NCI-H2107 treated with DMSO at 0.1 percent for 48 hours (cell line): ENCODE measurements at regions not wholly inside any gene's neighbourhood (a gene's known extent, or its start where the extent isn't known, plus 50 kb on each side); places are given as distances from the start of the nearest gene placed in this dataset.

ENCODE experiments used
- DNase-seq: peaks from one replicate; lab custom pipeline; 2025; ENCODE audit not compliant: unreplicated experiment; lab: John Stamatoyannopoulos, UW

DNA sequence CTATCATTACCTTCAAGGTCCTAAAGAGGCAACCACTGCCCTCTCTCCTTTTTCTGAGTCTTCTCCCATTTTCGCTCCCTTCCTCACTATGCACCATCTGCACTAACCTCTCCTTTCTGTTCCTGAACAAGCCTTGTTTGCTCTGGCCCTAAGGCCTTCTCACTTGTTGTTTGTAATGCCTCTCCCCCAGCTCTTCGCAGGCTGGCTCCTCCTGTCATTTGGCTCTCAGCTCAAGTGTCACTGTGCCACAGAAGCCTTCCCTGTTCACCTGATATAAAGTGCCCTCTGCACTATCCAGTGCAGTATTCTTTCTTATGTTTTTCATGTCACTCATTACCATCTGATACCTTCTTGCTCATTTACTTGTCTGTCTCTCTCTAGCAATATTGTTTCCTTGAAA lies 303.7 kb downstream of the KCNN2 start:
- DNase-seq: no peak

DNA sequence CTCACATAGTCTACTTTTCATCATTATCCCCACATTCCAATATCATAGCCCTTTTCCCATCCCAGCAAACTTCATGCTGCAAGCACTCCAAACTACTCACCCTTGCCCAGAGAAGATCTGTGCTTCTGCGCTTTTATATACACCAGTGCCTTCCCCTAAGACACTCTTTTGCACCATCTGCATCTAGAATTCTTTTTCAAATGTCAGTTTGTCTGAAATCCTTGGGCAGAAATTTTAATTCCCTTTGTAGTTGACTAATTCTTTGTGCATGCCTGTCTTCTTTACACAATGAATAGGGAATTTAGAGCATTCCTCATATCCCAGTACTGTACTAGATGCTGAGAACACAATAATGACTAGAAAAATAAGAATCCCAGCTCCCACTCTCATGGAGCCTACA lies 298.9 kb downstream of the KCNN2 start:
- no peak for DNase-seq

DNA sequence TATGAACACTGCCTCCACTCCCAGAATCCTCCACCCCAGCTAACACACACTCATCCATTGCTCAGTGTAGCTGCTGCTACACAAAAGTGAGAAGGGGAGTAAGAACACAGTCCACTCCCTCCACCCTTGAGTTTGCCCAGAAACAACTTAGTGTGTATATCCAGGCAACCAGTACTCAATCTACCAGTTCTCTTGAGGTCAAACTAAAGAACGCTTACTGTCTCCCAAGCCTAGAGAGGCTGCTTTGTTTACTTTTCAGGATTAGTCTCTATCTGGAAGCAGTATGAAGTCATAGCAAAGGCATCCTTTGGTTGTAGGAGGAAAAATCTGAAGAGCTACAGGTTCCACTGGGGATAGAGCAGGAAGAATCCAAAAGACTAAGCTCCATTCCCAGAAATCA lies 296.3 kb downstream of the KCNN2 start:
- DNase-seq: no peak

DNA sequence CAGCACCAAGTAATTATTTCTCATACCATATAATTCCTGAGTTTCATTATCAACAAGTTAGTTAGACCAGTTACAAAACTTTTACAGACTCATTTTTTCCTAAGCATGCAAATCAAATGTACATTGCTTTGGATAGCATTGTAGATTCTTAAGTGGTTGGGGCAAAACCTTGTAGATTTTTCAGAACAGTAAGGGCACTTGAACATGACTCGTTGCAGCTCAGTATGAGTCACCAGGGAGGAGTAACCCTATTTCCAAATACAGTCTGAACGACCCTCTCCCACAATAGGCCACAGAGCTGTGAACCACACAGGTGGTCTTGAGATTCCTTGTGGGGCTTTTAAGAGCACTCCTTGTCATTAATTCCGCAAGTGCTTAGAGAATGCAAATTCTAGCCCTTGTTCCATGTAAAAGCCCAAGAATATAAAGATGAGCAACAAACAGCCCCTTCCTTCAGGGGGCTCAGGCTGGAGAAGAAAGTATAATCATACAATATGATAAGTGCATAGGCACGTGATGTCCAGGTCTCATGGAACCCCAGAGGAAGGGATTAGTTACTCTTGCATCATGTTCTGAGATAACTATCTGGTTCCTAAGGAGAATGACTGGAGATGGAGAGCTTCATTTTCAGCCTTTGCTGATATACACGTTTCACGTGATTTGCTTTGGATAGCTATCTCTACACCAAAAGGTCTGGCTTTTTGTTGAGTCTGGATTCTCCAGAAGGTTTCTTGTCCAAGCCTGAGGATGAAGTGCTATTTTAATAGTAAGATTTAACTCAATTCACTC lies 295.7 kb downstream of the KCNN2 start:
- DNase-seq: no peak

DNA sequence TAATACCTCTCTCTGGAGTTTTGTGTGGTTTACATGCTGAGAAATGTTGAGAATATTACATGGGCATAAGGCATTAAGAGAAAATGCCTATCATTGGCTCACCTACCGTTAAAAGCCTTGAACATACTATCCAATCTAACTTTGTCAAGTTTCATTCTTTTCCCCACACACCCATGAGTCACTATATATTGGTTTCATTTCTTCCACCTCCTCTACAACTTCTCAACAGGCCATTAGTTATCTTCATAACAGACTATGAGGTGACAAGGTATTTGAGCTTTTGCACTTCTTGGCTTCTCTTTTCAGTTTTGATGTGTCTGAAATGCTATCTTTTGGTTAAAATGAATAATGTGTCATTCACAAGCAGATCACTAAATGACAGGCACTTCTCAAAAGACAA lies 288.0 kb downstream of the KCNN2 start:
- no peak for DNase-seq

DNA sequence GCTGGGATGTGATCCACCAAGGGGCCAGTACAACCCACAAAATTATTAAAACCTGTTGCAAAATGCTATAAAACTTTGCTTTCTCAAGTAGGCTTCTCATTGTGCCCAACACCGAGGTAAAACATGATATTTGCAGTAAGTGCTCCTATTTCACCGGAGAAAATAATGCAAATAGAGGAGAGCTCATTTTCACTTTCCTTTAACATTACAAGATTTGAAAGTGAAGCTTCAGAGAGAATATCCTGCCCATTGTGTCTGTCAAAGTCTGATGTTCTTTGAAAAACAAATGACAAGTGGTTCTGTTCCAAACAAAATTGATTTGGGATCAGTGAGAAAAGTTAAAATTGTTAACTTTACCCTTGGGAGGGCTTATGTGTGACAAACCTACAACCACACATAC lies 287.1 kb downstream of the KCNN2 start:
- no peak for DNase-seq

DNA sequence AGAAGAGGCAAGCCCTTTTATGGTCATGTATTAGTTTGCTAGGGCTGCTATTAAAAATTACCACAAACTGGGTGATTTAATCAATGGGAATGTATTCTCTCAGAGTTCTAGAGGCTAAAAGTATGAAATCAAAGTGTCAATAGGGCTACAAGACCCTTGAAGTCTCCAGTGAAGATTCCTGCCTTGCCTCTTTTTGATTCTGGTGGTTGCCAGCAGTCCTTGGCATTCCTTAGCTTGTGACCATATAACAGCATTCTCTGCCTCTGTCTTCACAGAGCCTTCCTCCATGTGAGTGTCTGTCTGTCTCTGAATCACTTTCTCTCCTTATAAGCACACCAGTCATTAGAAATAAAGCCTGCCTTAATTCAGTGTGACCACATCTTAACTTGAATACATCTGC lies 282.7 kb downstream of the KCNN2 start:
- DNase-seq: no peak

DNA sequence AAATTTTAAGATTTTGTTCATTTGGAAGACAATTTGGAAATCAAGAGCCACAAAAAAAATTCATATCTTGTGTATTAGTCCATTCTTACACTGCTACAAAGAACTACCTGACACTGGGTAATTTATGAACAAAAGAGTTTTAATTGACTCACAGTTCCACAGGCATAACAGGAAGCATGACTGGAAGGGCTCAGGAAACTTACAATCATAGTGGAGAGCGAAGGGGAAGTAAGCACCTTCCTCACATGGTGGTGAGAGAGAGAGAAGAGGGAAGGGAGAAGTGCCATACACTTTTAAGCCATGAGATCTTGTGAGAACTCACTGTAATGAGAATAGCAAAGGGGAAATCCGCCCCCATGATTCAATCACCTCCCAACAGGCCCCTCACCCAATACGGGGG lies 274.4 kb downstream of the KCNN2 start:
- DNase-seq: no peak

DNA sequence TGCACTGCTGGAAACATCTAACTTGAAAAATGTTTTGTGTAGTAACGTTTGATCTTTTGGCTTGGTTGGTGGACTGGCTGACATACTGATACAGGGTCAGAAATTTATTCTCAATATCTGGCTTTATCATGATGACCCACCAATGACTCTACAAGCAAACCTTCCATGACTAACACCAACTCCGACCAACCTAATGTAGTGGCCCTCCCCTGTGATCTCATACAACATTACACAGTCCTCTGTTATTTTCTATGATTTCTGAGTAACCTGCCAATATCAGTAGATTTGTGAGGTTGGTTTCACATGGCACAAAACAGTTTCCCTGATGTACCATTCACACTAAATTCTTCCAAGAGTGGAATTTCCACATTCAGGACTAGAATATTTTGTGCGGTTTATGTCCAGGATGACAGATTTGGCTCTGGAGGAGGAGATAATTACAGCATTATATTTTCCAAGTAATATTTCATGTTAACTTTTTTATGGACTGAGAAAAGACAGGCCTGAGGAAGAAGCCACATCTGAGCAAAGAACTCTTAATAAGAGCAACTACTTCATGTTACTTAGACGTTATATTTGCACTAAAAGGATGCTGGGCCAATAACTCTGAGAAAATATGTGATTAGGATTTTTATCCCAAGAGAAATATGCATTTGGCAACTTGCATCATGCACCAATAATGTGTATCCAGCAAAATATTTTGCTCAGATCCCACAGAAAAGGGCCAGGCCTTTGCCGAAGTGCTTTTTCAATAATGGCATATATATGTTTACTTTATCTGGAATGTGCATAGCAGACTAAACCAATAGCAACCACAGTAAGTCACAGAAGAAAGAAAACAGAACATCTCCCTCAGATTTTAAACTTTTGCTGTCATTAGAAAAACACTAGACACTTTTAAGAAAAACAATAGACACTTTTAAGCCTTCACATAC lies 273.4 kb downstream of the KCNN2 start:
- no peak for DNase-seq

DNA sequence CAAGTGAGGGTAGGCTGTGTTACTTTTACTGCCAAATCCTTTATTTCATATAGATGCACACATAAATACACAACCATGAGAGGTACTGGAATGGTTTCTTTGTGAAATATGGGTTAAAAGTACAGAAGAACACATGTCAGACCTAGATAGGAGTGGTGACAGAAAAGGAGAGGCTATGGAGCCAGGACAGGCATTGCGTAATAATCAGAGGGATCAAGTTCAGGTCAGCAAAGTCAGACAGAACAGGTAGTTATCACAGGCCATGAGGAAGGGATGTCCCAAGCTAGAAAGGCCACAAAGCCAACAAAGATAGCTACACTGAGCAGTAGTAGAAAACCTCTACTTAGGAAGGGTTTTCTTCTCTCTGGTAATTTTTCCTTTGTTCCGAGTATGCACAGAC lies 272.6 kb downstream of the KCNN2 start:
- DNase-seq: no peak

DNA sequence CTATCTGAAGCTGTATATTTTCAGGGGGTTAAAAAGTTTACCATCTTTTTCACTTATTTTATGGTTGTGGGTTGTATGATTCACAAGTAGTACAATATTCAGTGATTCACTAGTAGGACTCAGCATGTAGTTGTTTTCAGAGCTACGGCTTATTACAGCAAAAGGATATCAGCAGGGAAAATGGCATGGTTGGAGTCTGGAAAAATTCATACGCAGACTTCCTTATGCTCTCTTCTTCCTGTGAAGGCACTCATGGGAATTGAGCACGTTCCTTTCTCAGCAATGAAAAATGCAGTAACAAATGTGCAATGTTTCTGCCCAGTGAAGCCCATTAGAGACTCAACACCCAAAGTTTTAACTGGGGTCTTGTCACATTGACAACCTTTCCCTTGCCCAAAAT lies 250.5 kb downstream of the KCNN2 start:
- DNase-seq: no peak

DNA sequence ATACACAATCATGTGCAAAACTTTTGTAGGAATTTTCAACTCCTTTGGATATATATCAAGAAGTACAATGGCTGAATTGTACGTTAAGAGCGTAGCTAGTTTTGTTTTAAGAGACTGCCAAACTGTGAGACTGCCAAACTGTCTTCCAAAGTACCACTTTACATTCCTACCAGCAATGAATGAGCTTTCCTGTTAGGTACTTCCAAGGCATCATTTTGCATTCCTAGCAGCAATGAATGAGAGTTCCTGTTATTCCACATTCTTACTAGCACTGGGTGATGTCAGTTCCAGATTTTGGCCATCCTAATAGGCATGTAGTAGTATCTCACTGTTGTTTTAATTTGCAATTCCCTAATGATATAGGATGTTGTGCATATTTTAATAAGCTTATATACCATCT lies 219.3 kb downstream of the KCNN2 start:
- no peak for DNase-seq

DNA sequence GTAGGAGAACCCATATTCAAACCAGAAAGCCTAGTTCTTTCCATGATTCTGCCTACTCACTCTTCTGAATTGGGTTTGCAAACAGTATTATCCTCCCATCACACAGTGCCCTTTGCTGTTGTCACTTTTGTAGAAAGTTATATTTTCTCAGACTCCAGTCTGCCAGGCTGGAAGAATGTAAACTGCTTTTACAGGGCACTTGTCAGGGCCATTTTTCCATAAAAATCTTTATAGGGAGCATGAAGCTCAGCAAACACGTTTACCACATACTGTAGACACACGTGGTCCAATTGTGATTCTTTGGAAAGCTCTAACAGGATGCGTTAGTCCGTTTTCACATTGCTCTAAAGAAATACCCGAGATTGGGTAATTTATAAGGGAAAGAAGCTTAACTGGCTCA lies 204.0 kb downstream of the KCNN2 start:
- no peak for DNase-seq

DNA sequence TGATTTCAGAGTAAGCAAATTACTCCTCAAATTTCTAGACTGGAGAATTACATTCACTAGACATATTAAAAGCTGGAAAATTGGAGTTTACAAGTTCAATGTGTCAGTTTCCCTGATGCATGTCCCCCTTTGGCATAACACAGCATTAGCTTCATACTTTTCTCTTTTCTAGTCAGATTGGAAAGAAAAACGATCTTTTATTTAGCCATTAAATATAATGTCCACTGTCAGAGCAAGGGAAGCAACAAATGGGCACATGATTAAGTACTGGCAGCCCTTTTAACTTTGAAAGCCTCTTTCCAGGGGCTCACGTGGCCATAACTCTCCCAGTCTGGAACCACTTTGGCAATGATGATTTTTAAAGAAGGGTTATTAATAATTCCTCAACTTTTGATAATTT lies 203.3 kb downstream of the KCNN2 start:
- no peak for DNase-seq

DNA sequence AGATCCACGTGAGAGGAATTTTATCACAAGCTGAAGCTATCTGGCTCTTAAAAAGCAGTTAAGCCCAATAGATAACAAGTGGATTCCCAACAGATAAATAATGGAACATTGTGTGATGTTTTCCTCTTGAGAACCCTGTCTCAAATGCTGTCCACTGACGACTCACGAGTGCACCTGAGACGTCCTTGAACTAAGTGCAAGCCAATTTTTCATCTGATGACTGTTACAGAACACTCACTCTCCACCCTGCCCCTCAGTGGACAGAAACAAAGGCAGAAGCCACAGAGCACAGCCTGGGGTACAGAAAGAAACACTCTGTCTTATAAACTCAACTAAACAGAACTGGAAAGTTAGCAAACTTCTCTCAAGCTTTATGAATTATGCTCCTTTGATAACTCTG lies 199.5 kb downstream of the KCNN2 start:
- no peak for DNase-seq
